H9 (cell line): ENCODE measurements at regions not wholly inside any gene's neighbourhood (a gene's known extent, or its start where the extent isn't known, plus 50 kb on each side); places are given as distances from the start of the nearest gene placed in this dataset.

Experiments used
- DNase-seq: peaks from one replicate; pipeline ENCODE4 v3.0.0-alpha.2; 2017
- H2AFZ ChIP-seq: one replicate; pipeline ENCODE4 v1.6.1; 2013; ENCODE audit warnings: mild to moderate bottlenecking, low read length, control low read depth, moderate library complexity
- H2AK5ac ChIP-seq: 2 replicates; pipeline ENCODE4 v1.6.1; 2013; ENCODE audit warnings: low read length, control low read depth, mixed read lengths; ENCODE audit not compliant: insufficient read length
- H2BK120ac ChIP-seq: one replicate; pipeline ENCODE4 v1.6.1; 2013; ENCODE audit warnings: low read depth, mild to moderate bottlenecking, low read length, control low read depth, inconsistent platforms; ENCODE audit not compliant: poor library complexity, severe bottlenecking
- H2BK12ac ChIP-seq: 2 replicates; pipeline ENCODE4 v1.6.1; 2013; ENCODE audit warnings: low read length, control low read depth, mixed read lengths, low read depth; ENCODE audit not compliant: insufficient read length
- H2BK15ac ChIP-seq: 2 replicates; pipeline ENCODE4 v1.6.1; 2013; ENCODE audit warnings: low read depth, low read length, control low read depth
- H2BK20ac ChIP-seq: one replicate; pipeline ENCODE4 v1.6.1; 2013; ENCODE audit warnings: low read depth, mild to moderate bottlenecking, low read length, control low read depth, inconsistent platforms; ENCODE audit not compliant: poor library complexity, severe bottlenecking
- H2BK5ac ChIP-seq: 2 replicates; pipeline ENCODE4 v1.6.1; 2013; ENCODE audit warnings: low read length, control low read depth, mixed read lengths; ENCODE audit not compliant: insufficient read length
- H3K14ac ChIP-seq: 2 replicates; pipeline ENCODE4 v1.6.1; 2013; ENCODE audit warnings: low read length, control low read depth; ENCODE audit not compliant: insufficient read depth
- H3K18ac ChIP-seq: 2 replicates; pipeline ENCODE4 v1.6.1; 2013; ENCODE audit warnings: low read depth, mild to moderate bottlenecking, mixed read lengths, low read length, control low read depth; ENCODE audit not compliant: insufficient read length
- H3K23ac ChIP-seq: 2 replicates; pipeline ENCODE4 v1.6.1; 2013; ENCODE audit warnings: low read length, control low read depth, mixed read lengths, low read depth; ENCODE audit not compliant: insufficient read length
- H3K23me2 ChIP-seq: 2 replicates; pipeline ENCODE4 v1.6.1; 2013; ENCODE audit warnings: low read depth, mild to moderate bottlenecking, mixed read lengths, low read length, control low read depth; ENCODE audit not compliant: insufficient read length, poor library complexity, severe bottlenecking
- H3K27ac ChIP-seq: 2 replicates; pipeline ENCODE4 v1.5.1; 2013; ENCODE audit warnings: low read length, control low read depth, mixed read lengths, low read depth; ENCODE audit not compliant: insufficient read length
- H3K27me3 ChIP-seq: 2 replicates; pipeline ENCODE4 v1.6.1; 2013; ENCODE audit warnings: low read length, control low read depth, inconsistent platforms; ENCODE audit not compliant: insufficient read depth
- H3K4ac ChIP-seq: 2 replicates; pipeline ENCODE4 v1.6.1; 2013; ENCODE audit warnings: low read depth, mild to moderate bottlenecking, control low read depth, inconsistent platforms, low read length, moderate library complexity
- H3K4me1 ChIP-seq: 2 replicates; pipeline ENCODE4 v1.6.1; 2013; ENCODE audit warnings: low read length, control low read depth, inconsistent platforms; ENCODE audit not compliant: insufficient read depth
- H3K4me2 ChIP-seq: 2 replicates; pipeline ENCODE4 v1.6.1; 2013; ENCODE audit warnings: low read length, control low read depth, mixed read lengths; ENCODE audit not compliant: insufficient read length, insufficient read depth
- H3K56ac ChIP-seq: 2 replicates; pipeline ENCODE4 v1.6.1; 2013; ENCODE audit warnings: low read depth, mild to moderate bottlenecking, mixed read lengths, low read length, control low read depth; ENCODE audit not compliant: insufficient read length
- H3K79me1 ChIP-seq: 2 replicates; pipeline ENCODE4 v1.6.1; 2013; ENCODE audit warnings: low read depth, mild to moderate bottlenecking, moderate library complexity, low read length, control low read depth, inconsistent platforms; ENCODE audit not compliant: insufficient read depth, poor library complexity, severe bottlenecking
- H3K79me2 ChIP-seq: 2 replicates; pipeline ENCODE4 v1.6.1; 2013; ENCODE audit warnings: low read length, control low read depth, inconsistent platforms; ENCODE audit not compliant: insufficient read depth
- H3K9ac ChIP-seq: 2 replicates; pipeline ENCODE4 v1.6.1; 2013; ENCODE audit warnings: low read length, control low read depth, mixed read lengths; ENCODE audit not compliant: insufficient read length; ENCODE audit errors: extremely low read depth
- H3K9me3 ChIP-seq: one replicate; pipeline ENCODE4 v1.6.1; 2013; ENCODE audit warnings: low read depth, low read length, inconsistent platforms; ENCODE audit not compliant: control insufficient read depth
- H3T11ph ChIP-seq: one replicate; pipeline ENCODE4 v1.6.1; 2013; ENCODE audit warnings: mild to moderate bottlenecking, low read length, control low read depth, inconsistent platforms
- H4K20me1 ChIP-seq: one replicate; pipeline ENCODE4 v1.6.1; 2013; ENCODE audit not compliant: control insufficient read depth, insufficient read length, insufficient read depth
- H4K5ac ChIP-seq: 2 replicates; pipeline ENCODE4 v1.6.1; 2013; ENCODE audit warnings: low read depth, mild to moderate bottlenecking, mixed read lengths, low read length, control low read depth; ENCODE audit not compliant: insufficient read length
- H4K8ac ChIP-seq: replicated peaks from 2 replicates; pipeline ENCODE4 v1.6.1; 2013; ENCODE audit warnings: low read length, control low read depth, mixed read lengths, low read depth; ENCODE audit not compliant: insufficient read length
- H4K91ac ChIP-seq: 2 replicates; pipeline ENCODE4 v1.6.1; 2013; ENCODE audit warnings: low read depth, mild to moderate bottlenecking, moderate library complexity, mixed read lengths, low read length, control low read depth; ENCODE audit not compliant: insufficient read length
- H3K27ac Mint-ChIP-seq, 3 experiments: 2 replicates in 2 of 3; 3 replicates in 1 of 3; pipeline ENCODE4 v1.8.0; 2020 to 2021; ENCODE audit warnings: mixed read lengths in 3 of 3, mild to moderate bottlenecking in 1 of 3, moderate library complexity in 1 of 3
- H3K27me3 Mint-ChIP-seq: 2 replicates; pipeline ENCODE4 v1.8.0; 2021; ENCODE audit warnings: low read depth, mild to moderate bottlenecking, moderate library complexity, mixed read lengths
- H3K36me3 Mint-ChIP-seq, 3 experiments: 2 replicates in 2 of 3; 3 replicates in 1 of 3; pipeline ENCODE4 v1.8.0; 2020 to 2021; ENCODE audit warnings: low read depth in 3 of 3, mixed read lengths in 3 of 3; ENCODE audit not compliant: insufficient read depth in 1 of 3
- H3K4me1 Mint-ChIP-seq, 2 experiments: 2 replicates each; pipeline ENCODE4 v1.8.0; 2020; ENCODE audit warnings: mixed read lengths in 2 of 2
- H3K4me3 Mint-ChIP-seq, 2 experiments: 2 replicates in 1 of 2; 3 replicates in 1 of 2; pipeline ENCODE4 v1.8.0; 2020 to 2021; ENCODE audit warnings: mild to moderate bottlenecking in 2 of 2, mixed read lengths in 2 of 2, moderate library complexity in 1 of 2
- H3K9me3 Mint-ChIP-seq, 2 experiments: 2 replicates in 1 of 2; 3 replicates in 1 of 2; pipeline ENCODE4 v1.8.0; 2020; ENCODE audit warnings: mild to moderate bottlenecking in 2 of 2, mixed read lengths in 2 of 2, moderate library complexity in 1 of 2
- CTCF ChIP-seq: fragments of 200-600 bp; sonication (generic); conservative IDR thresholded peaks from 3 replicates; pipeline ENCODE4 v1.8.0; 2021; ENCODE audit warnings: antibody characterized with exemption, mild to moderate bottlenecking
- WGBS: extraction: QIAGEN DNeasy Blood & Tissue Kit; methylation state at CpG from one replicate; pipeline ENCODE4 v1.1.7; 2013; ENCODE audit warnings: missing lambda C conversion rate, low lambda C conversion rate, mixed read lengths; ENCODE audit not compliant: insufficient read length; ENCODE audit errors: extremely low coverage; 5-methylcytosine and 5-hydroxymethylcytosine counted together

GRCh38 chr17:65323049-65323448, 185.9 kb downstream of the RGS9 start:
- H2BK5ac ChIP-seq, result no peak overlapping the region
- no peak for TF ChIP-seq CTCF
- peaks cover 0 to 2% of the 10 kb centered on the region in 2 experiments; a peak in 1 of 5 replicates for H3K9me3 Mint-ChIP-seq
- no peaks in the 10 kb centered on the region for H3K79me1 ChIP-seq
- no peaks in the 10 kb centered on the region for H3K27me3 ChIP-seq
- H2BK12ac ChIP-seq, result no peak overlapping the region
- H2BK15ac ChIP-seq, result no peak overlapping the region
- peaks cover 0 to 2% (median 0%) of the 10 kb centered on the region in 3 experiments; a peak in 1 of 7 replicates for H3K36me3 Mint-ChIP-seq
- H2AK5ac ChIP-seq, result no peak overlapping the region
- no peaks in the 10 kb centered on the region for H3K79me2 ChIP-seq
- H3T11ph ChIP-seq, result no peak overlapping the region
- no peak overlapping the region for H3K56ac ChIP-seq
- no peaks in the 10 kb centered on the region for H3K9me3 ChIP-seq
- no peaks in the 10 kb centered on the region; the same call in 1 of the 2 replicates for H3K27me3 Mint-ChIP-seq
- no peaks in the 10 kb centered on the region for H4K20me1 ChIP-seq
- H3K9ac ChIP-seq, result no peak overlapping the region
- no peak overlapping the region for H3K4me2 ChIP-seq
- no peak overlapping the region for H3K27ac ChIP-seq
- no peak overlapping the region for H2BK120ac ChIP-seq
- no peak overlapping the region for H3K18ac ChIP-seq
- no CpG with 5 or more reads among the region's 2 CpGs for WGBS
- H3K4me3 Mint-ChIP-seq, result no peak overlapping the region
- no peak overlapping the region for H4K8ac ChIP-seq
- H2BK20ac ChIP-seq, result no peak overlapping the region
- H3K23me2 ChIP-seq, result no peaks in the 10 kb centered on the region
- H3K4me1 ChIP-seq, result no peaks in the 10 kb centered on the region
- peak overlapping the region; percentile 53 for H2AFZ ChIP-seq
- no peak overlapping the region for H3K4ac ChIP-seq
- H3K23ac ChIP-seq, result no peak overlapping the region
- H3K27ac Mint-ChIP-seq, result no peak overlapping the region
- DNase-seq, result peak; percentile 49
- no peaks in the 10 kb centered on the region for H3K4me1 Mint-ChIP-seq
- H4K91ac ChIP-seq, result no peak overlapping the region
- no peak overlapping the region for H4K5ac ChIP-seq
- no peak overlapping the region for H3K14ac ChIP-seq
